ENCODE measurements at regions not wholly inside any gene's neighbourhood (a gene's known extent, or its start where the extent isn't known, plus 50 kb on each side); places are given as distances from the start of the nearest gene placed in this dataset.

- TF ChIP-seq POLR2A (IDR thresholded peaks at IDR 0.05; ENCODE audit: low read depth) (no peak), EP300 (IDR thresholded peaks at IDR 0.05) (no peak), CTCF (IDR thresholded peaks at IDR 0.05) (no peak), POLR2AphosphoS5 (IDR thresholded peaks at IDR 0.05) (no peak)
Observed at GRCh38 chr13:59269476-59269875, 894.3 kb downstream of the DIAPH3 start.
